Fibroblast of the aortic adventitia (primary cell): ENCODE measurements at regions not wholly inside any gene's neighbourhood (a gene's known extent, or its start where the extent isn't known, plus 50 kb on each side); places are given as distances from the start of the nearest gene placed in this dataset.

Source experiments
- DNase-seq: peaks from one replicate; pipeline ENCODE4 v3.0.0-alpha.2; 2010; ENCODE audit warnings: low read depth
- H3K4me3 ChIP-seq: 2 replicates; pipeline ENCODE4 v1.5.1; 2011; ENCODE audit warnings: low read depth, mild to moderate bottlenecking, control low read depth, low read length, moderate library complexity
- TF ChIP-seq, protein P1 (sequence below): IDR thresholded peaks from 2 replicates; pipeline ENCODE4 v1.5.1; 2011; ENCODE audit warnings: mild to moderate bottlenecking, low read length, control low read depth, inconsistent platforms; ENCODE audit not compliant: insufficient read depth

DNA sequence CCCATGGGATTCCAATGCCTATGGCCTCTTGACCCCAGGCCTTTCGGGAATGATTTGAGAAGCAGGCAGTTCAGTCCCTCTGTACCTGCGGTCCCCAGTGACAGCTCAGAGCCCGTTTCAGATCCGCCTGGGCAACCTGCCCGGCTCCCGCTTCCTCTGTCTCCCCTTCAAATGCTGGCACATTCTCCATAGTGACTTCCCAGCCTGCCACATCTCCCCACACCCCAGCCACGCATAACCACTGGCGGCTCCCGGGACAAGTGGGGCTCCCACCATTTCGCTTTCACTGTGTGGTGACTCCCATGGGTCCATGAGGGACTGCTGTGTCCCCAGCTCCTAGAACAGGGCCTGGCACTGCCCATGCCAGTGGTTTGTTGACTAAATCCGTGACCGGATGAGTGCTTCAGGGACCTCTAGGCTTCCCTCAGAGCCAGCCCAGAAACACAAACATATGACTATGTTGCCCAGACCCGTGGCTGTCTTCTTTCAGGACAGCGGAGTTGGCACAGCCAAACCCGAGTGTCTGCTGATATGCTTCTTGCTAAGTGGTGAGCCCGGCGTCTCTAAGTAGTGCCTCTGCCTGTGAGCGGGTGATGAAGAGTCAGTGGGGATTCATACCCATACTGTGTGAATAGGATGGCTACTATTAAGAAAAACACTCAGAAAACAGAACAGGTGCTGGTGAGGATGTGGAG is 91.2 kb downstream of the GLI2 start:
- TF ChIP-seq, protein P1, sequence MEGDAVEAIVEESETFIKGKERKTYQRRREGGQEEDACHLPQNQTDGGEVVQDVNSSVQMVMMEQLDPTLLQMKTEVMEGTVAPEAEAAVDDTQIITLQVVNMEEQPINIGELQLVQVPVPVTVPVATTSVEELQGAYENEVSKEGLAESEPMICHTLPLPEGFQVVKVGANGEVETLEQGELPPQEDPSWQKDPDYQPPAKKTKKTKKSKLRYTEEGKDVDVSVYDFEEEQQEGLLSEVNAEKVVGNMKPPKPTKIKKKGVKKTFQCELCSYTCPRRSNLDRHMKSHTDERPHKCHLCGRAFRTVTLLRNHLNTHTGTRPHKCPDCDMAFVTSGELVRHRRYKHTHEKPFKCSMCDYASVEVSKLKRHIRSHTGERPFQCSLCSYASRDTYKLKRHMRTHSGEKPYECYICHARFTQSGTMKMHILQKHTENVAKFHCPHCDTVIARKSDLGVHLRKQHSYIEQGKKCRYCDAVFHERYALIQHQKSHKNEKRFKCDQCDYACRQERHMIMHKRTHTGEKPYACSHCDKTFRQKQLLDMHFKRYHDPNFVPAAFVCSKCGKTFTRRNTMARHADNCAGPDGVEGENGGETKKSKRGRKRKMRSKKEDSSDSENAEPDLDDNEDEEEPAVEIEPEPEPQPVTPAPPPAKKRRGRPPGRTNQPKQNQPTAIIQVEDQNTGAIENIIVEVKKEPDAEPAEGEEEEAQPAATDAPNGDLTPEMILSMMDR: no peak
- DNase-seq: no peak
- no peak overlapping the region for H3K4me3 ChIP-seq

GRCh38 chr2:120828066-120828465 is 92.4 kb downstream of the GLI2 start:
- DNase-seq: no peak
- TF ChIP-seq, protein P1: no peak
- no peak overlapping the region for H3K4me3 ChIP-seq

- TF ChIP-seq, protein P1: no peak
- H3K4me3 ChIP-seq: no peak overlapping the region
- no peak for DNase-seq
Measured at GRCh38 chr2:120828829-120829632, 93.4 kb downstream of the GLI2 start.

DNA sequence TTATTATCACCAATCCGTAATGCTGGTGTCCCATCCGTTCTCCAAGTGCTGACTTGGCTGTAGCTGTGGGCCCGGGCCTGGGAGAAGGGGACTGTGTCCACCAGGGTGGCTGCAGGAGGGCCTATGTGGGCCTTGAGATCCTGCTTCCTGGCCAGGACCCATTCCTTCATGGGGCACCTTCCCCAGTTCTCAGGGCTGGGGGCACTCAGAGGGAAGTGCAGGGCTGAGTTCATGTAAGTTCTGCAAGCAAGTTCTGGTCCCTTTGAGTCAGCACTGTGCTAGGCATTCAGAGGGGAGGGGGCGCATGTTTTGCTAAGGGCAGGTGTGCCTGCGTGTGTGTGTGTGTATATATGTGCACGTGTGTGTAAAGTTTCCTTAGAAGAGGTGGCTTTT is 94.0 kb downstream of the GLI2 start:
- no peak overlapping the region for H3K4me3 ChIP-seq
- DNase-seq: no peak
- TF ChIP-seq, protein P1: no peak

DNA sequence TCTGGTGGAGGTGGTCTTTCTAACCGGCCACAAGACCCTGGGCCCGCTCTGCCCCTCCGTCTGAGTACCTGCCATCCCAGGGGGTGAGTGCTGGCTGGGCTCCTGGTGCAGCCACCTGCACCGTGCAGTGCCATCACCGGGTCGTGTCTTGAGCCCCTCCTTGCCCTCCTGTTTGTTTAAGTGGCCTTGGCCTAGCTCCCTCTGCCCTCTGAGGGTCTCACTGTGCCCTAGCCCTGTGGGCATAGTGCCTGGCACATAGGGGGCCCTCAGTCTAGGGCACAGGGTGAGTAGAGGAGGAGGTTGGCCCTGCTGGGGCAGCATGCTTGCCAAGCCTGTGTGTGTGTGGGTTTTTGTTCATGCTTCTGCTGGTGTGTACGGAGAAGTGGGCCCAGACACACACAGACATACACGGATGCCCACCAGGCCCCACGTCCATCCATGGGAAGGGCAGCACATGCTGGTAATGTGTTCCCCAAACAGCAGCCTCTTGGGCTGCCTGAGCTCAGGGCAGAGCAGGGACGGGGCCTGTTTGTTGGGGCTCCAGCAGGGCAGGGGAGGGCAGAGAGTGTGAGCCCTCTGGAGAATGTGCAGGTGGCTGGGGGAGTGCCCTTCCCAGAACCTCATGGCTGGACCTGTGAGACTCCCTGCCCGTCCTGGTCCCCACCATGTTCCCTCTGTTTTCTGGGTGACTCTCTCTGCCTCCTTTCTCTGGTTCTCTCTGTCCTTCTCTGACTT is 94.6 kb downstream of the GLI2 start:
- DNase-seq: no peak
- TF ChIP-seq, protein P1: no peak
- no peak overlapping the region for H3K4me3 ChIP-seq

DNA sequence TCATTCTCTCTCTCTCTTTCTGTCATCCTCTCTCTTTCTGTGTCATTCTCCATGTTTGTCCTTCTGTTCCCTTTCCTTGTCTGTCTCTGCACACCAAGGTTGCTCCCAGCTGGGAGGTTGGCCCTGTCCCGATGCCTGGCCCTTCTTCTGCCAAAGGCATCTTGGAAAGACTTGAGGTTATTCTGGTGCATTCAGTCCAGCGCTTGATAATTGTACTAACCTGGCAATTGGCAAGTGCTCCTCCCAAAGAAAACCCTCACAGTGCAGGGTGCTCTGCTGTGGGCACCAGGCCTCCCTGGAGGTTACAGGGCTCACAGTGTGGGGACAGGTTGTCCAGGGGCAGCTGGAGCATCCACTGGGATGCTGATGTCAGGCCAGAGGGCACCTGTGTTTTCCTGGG is 95.4 kb downstream of the GLI2 start:
- H3K4me3 ChIP-seq: no peak overlapping the region
- TF ChIP-seq, protein P1: no peak
- no peak for DNase-seq
